ENCODE measurements at regions not wholly inside any gene's neighbourhood (a gene's known extent, or its start where the extent isn't known, plus 50 kb on each side); places are given as distances from the start of the nearest gene placed in this dataset.
A peak's percentile ranks its signal among the peaks of the same experiment; 100 is the strongest.
"Not testable (repeated sequence)": the region's sequence is repeated elsewhere in the genome, so short reads cannot be mapped to it uniquely, and the experiment has no call there.

- DNase-seq (ENCODE audit: extremely low read depth in 1 of 2, low read depth in 1 of 2): no peak
Measured at GRCh38 chr2:242063850-242064249, 194.3 kb downstream of the RTP5 start.

DNA sequence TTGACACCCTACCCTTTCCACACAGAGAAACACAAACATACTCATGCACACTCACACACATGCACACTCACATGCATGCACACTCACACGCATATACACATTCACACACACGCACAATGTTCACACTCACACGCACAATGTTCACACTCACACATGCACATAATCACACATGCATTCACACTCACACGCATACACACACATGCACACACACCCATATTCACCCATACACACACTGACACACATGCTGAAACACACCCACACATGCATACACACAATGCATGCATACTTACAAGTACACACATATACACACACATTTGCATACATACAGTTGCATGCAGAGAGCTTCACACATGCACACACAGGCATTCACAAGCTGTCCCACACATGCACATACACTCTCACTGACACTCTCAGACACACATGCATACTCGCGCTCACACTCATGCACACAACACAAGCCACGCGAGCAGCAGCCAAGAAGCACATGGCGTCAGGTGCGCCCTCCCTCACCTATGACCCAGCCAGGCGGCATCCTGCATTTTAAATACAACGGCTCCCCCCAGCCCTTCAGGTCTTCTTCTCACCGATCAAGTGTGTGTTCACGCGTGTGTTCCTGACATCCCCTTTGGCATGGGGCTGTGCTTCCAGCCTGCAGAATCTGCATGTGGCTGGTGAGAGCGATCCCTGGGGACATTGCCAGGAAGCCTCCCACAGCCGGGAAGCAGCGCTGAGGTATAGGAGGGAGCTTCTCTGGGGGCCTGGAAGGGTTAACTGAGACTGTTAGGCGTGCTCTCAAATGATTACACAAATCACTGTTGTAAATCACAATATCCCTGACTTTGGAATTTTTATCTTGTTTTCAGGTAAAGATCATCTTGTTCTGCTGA lies 195.1 kb downstream of the RTP5 start:
- DNase-seq (ENCODE audit: extremely low read depth in 1 of 2, low read depth in 1 of 2): no peak

GRCh38 chr2:242065426-242065825 lies 195.9 kb downstream of the RTP5 start:
- DNase-seq (ENCODE audit: extremely low read depth in 1 of 2, low read depth in 1 of 2): no peak

- no peak for DNase-seq (ENCODE audit: extremely low read depth in 1 of 2, low read depth in 1 of 2)
Measured at GRCh38 chr2:242069018-242069417, 199.5 kb downstream of the RTP5 start.

DNA sequence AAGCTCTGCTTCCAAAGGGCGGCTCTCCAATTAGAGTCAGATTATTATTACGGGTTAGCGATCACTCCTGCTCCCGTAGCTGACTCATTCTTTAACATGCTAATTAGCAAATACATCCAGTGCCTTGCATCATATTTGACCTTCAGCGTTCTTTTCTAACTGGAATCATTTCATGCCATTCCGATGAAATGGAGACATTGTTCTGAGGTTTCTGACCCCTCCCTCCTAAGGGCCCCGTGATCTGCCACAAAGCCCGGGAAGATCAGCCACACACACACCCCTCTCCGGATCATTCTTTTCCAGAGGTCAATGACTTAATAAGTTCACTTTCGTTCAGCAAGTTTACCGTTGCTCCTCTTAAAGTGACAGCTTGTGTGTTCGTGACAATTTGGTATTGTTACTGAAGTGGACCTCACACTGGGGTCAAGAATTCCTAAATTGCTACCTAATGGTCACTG lies 200.4 kb downstream of the RTP5 start:
- not testable (repeated sequence) for DNase-seq (ENCODE audit: extremely low read depth in 1 of 2, low read depth in 1 of 2)

GRCh38 chr2:242070726-242071125 lies 201.2 kb downstream of the RTP5 start:
- not testable (repeated sequence) for DNase-seq (ENCODE audit: extremely low read depth in 1 of 2, low read depth in 1 of 2)

GRCh38 chr2:242071377-242071776 lies 201.8 kb downstream of the RTP5 start:
- not testable (repeated sequence) for DNase-seq (ENCODE audit: extremely low read depth in 1 of 2, low read depth in 1 of 2)

- not testable (repeated sequence) for DNase-seq (ENCODE audit: extremely low read depth in 1 of 2, low read depth in 1 of 2)
Measured at GRCh38 chr2:242071936-242072335, 202.4 kb downstream of the RTP5 start.

DNA sequence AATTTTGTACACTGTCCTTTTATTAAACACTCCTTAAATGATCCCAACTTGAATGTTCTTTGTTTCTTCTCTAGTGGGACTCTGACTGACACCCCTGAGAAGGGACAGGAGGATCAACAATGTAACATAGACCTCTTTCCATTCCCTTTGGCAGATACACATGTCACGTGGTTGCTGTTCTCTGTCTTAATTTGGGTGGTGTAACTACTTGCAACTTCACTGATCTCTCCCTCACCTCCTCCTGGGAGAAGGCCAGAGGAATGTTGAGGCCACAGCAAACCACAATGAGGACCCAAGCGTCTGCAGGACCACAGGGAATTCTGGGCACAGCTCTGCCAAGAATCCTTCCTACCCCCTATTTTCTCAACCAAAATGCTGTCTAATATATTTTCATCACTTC lies 205.6 kb downstream of the RTP5 start:
- no peak for DNase-seq (ENCODE audit: extremely low read depth in 1 of 2, low read depth in 1 of 2)

DNA sequence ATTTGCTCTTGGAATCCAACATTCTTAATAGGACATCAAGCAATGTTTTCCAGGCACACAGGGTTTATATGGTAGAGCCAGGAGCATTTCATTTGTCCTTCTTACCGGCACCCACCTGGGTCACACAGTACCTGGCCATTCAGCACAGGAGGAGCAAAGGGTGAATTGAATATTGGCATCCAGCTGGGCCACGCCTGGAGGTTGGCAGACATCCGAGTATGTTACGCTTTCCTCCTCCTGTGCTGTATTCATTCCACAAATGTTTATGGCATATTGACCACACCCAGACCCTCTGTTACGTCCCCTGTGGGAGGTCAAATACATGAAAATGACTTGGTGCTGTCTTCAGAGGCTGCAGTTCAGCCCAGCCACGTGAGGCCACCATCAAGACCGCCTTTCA lies 206.2 kb downstream of the RTP5 start:
- DNase-seq (ENCODE audit: extremely low read depth in 1 of 2, low read depth in 1 of 2): no peak

DNA sequence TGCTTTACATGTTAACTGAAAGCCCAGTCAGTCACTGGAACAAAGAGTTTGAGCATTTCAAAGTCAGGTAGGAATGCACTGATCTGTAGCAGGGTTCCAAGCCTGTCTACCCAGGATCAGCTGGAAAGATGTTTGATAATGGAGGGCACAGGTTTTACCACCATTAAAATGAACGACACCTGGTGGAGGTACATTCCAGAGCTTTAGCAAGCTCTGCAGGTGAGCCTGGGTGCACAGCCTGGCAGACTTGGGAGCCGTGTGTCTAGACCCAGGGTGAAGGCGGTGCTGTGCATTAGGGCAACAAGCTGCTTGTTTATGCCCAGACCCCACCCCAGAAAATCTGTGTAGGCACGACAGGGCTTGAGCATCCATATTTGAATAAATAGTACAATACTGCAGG lies 206.7 kb downstream of the RTP5 start:
- not testable (repeated sequence) for DNase-seq (ENCODE audit: extremely low read depth in 1 of 2, low read depth in 1 of 2)

DNA sequence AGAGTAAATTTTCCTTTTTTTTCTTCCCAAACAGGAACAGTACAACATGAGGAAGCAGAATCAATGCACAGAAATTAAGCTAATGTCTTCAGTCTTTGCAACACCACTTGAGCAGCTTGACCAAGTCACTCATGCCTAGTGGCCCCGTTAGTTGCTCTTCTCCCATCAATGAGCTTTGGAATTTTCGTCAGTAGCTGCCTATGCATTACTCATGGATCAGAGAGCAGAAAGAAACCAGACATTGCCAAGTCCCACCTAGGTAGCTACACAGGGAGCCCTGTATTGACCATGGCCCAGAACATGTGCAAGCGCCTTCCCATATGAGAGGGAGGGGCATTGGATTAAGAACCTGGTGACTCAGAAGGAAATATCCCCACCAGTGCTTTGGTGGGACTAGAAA lies 208.9 kb downstream of the RTP5 start:
- not testable (repeated sequence) for DNase-seq (ENCODE audit: extremely low read depth in 1 of 2, low read depth in 1 of 2)

- not testable (repeated sequence) for DNase-seq (ENCODE audit: extremely low read depth in 1 of 2, low read depth in 1 of 2)
Measured at GRCh38 chr2:242079792-242080191, 210.3 kb downstream of the RTP5 start.

GRCh38 chr2:242080575-242081214 lies 211.2 kb downstream of the RTP5 start:
- DNase-seq (ENCODE audit: extremely low read depth in 1 of 2, low read depth in 1 of 2): not testable (repeated sequence)

DNA sequence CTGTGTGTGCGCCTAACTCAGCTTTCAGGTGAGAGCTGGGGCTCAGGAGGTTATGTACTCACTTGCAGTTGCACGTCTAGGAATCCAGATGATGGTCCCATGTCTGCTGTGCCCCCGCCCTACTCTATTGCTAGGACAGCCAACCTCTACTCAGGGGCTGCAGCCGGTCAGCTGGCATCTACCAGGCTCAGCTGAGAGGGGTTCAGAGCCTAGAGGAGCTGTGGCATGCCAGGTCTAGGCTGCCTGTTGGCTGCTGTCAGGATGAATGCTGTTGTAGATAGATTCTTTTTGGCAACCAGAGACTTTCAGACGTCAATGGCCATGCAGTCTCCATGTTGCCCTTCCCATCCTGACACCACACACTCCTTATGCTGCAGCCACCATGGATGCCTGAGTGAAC lies 214.5 kb downstream of the RTP5 start:
- DNase-seq (ENCODE audit: extremely low read depth in 1 of 2, low read depth in 1 of 2): not testable (repeated sequence)

GRCh38 chr2:242085024-242085674 lies 215.6 kb downstream of the RTP5 start:
- DNase-seq (ENCODE audit: extremely low read depth in 1 of 2, low read depth in 1 of 2): not testable (repeated sequence)

DNA sequence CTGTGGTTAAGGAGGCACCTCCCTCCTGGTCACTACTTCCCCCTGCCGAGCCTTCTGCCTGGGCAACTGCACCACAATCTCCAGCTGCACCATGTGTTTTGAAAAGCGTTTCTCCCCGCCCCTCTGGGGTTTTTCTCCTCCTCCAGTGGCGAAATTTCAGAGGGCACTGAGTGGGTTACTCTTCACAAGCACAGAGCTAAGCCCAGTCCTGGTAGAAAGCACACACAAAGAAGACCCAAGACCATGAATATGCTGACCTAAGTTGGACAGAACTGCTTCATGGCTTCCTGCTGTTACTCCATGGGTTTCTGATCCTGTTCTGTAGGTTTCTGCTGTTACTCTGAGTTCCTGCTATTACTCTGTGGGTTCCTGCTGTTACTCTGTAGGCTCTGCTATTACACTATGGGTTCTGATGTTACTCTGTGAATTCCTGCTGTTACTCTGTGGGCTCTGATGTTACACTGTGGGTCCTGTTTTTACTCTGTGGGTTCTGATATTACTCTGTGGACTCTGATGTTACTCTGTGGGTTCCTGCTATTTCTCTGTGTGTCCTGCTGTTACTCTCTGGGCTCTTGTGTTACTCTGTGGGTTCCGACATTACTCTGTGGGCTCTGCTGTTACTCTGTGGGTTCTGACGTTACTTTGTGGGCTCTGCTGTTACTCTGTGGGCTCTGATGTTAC lies 216.6 kb downstream of the RTP5 start:
- no peak for DNase-seq (ENCODE audit: extremely low read depth in 1 of 2, low read depth in 1 of 2)

GRCh38 chr2:242088044-242088443 lies 218.5 kb downstream of the RTP5 start:
- DNase-seq (ENCODE audit: extremely low read depth in 1 of 2, low read depth in 1 of 2): not testable (repeated sequence)

DNA sequence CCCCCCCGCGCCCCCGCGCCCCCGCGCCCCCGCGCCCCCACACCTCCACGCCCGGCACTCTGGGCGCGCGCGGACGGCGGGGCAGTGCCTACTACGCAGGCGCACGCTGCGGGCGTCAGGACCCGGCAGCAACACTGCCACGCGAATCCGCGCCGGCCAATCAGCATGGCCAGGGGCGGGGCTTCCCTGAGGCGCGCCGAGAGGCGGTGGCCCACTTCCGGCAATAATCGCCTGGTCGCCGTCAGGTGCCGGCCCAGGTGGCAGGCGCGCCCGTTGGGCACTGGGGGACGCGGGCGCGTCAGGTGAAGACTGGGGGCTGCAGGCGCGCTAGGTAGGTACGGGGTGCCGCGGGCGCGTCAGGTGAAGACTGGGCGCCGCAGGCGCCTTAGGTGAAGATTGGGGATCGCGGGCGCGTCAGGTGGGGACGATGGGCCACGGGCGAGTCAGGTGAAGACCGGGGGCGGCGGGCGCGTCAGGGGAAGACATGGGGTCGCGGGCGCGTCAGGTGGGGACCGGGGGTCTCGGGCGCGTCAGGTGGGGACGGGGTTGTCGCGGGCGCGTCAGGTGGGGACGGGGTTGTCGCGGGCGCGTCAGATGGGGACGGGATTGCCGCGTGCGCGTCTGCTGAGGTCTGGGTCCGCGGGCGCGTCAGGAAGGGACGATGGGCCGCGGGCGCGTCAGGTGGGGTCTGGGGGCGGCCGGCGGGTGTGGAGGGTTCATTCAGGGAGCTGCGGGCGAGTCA lies 219.1 kb downstream of the RTP5 start:
- peak; percentile 79 to 91 for DNase-seq (ENCODE audit: extremely low read depth in 1 of 2, low read depth in 1 of 2)

- not testable (repeated sequence) for DNase-seq (ENCODE audit: extremely low read depth in 1 of 2, low read depth in 1 of 2)
Measured at GRCh38 chr2:242089213-242089549, 219.7 kb downstream of the RTP5 start.
